ENCODE measurements at regions not wholly inside any gene's neighbourhood (a gene's known extent, or its start where the extent isn't known, plus 50 kb on each side); places are given as distances from the start of the nearest gene placed in this dataset.

DNA sequence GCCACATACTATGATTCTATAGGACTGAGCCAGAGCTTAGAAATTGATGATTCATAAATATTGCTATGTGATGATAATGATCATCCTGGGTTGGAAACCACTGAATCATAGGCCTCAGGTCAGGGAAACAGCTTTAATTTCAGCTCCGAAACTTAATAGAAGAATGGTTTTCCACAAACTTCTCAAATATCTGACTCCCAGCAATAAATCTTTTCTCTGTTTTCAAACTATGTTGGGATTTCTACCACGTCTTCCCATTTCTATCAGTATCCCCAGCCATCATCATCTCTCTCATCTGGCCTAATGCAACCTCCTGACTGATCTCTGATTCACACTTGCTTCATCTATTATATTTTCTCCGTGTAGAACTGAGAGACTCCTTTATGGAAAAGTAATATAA lies 521.8 kb upstream of the AGA start:
- whole genome bisulfite sequencing (ENCODE audit: insufficient coverage, insufficient replicate concordance, low lambda C conversion rate, missing lambda C conversion rate): 14% methylated on average over 3 of the region's 3 CpGs
- ATAC-seq: no peak
- Histone ChIP-seq H3K27ac (ENCODE audit: control insufficient read depth, insufficient read depth) (no peak overlapping the region), H3K36me3 (ENCODE audit: control insufficient read depth in 2 of 2, insufficient read depth in 2 of 2, low read length in 1 of 2) (no peaks in the 10 kb centered on the region), H2AFZ (ENCODE audit: control insufficient read depth, low read depth, low read length) (no peak overlapping the region), H3K4me3 (no peak overlapping the region), H3K4me1 (ENCODE audit: control insufficient read depth, insufficient read depth, low read length) (no peaks in the 10 kb centered on the region), H3K9ac (ENCODE audit: control insufficient read depth, insufficient read depth, low read length) (no peak overlapping the region), H3K4me2 (ENCODE audit: control insufficient read depth, insufficient read depth) (no peak overlapping the region), H3K27me3 (replicated peaks in 1 of 2; ENCODE audit: control insufficient read depth in 2 of 2, insufficient read depth in 2 of 2, low read length in 1 of 2) (no peaks in the 10 kb centered on the region), H3K79me2 (ENCODE audit: control insufficient read depth, insufficient read depth, low read length) (no peaks in the 10 kb centered on the region), H3K9me3 (replicated peaks; ENCODE audit: control insufficient read depth, insufficient read depth, low read length) (no peaks in the 10 kb centered on the region), H4K20me1 (ENCODE audit: control insufficient read depth, insufficient read depth) (no peaks in the 10 kb centered on the region)
- POLR2A ChIA-PET: no interaction called here
- CTCF ChIA-PET: no interaction called here
- in situ Hi-C loops (cut with MboI) (no loop called here), intact Hi-C loops (cut with micrococcal nuclease; ENCODE audit: unreplicated experiment) (no loop called here)
- SMC1A ChIA-PET (ENCODE audit: uncharacterized antibody, unreplicated experiment): no interaction called here
- no peak for DNase-seq (ENCODE audit: low read depth, low spot score)
- RAD21 ChIA-PET (ENCODE audit: unreplicated experiment): no interaction called here
- TF ChIP-seq, protein P1, sequence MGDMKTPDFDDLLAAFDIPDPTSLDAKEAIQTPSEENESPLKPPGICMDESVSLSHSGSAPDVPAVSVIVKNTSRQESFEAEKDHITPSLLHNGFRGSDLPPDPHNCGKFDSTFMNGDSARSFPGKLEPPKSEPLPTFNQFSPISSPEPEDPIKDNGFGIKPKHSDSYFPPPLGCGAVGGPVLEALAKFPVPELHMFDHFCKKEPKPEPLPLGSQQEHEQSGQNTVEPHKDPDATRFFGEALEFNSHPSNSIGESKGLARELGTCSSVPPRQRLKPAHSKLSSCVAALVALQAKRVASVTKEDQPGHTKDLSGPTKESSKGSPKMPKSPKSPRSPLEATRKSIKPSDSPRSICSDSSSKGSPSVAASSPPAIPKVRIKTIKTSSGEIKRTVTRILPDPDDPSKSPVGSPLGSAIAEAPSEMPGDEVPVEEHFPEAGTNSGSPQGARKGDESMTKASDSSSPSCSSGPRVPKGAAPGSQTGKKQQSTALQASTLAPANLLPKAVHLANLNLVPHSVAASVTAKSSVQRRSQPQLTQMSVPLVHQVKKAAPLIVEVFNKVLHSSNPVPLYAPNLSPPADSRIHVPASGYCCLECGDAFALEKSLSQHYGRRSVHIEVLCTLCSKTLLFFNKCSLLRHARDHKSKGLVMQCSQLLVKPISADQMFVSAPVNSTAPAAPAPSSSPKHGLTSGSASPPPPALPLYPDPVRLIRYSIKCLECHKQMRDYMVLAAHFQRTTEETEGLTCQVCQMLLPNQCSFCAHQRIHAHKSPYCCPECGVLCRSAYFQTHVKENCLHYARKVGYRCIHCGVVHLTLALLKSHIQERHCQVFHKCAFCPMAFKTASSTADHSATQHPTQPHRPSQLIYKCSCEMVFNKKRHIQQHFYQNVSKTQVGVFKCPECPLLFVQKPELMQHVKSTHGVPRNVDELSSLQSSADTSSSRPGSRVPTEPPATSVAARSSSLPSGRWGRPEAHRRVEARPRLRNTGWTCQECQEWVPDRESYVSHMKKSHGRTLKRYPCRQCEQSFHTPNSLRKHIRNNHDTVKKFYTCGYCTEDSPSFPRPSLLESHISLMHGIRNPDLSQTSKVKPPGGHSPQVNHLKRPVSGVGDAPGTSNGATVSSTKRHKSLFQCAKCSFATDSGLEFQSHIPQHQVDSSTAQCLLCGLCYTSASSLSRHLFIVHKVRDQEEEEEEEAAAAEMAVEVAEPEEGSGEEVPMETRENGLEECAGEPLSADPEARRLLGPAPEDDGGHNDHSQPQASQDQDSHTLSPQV (IDR thresholded peaks at IDR 0.05): no peak
- TF ChIP-seq SP1 (IDR thresholded peaks at IDR 0.05; ENCODE audit: low read depth, low read length) (no peak), YY1 (IDR thresholded peaks at IDR 0.05; ENCODE audit: low read depth, low read length) (no peak), ZNF622 (IDR thresholded peaks at IDR 0.05) (no peak), CBX3 (IDR thresholded peaks at IDR 0.05; ENCODE audit: borderline replicate concordance, low read depth) (no peak), SMAD5 (IDR thresholded peaks at IDR 0.05; ENCODE audit: low read depth) (no peak), CREM (IDR thresholded peaks at IDR 0.05; ENCODE audit: low read depth) (no peak), POLR2AphosphoS2 (IDR thresholded peaks at IDR 0.05; ENCODE audit: low read depth, low read length) (no peak), STAT3 (IDR thresholded peaks at IDR 0.05; ENCODE audit: low read depth, low read length) (no peak), TCF12 (IDR thresholded peaks at IDR 0.05; ENCODE audit: low read depth, low read length) (no peak)
- BruUV-seq (replicated peaks): no TSS peak
- FAIRE-seq: no peak

Data from GM12878 (cell line).